Smooth muscle cell (in vitro differentiated cells): ENCODE measurements at regions not wholly inside any gene's neighbourhood (a gene's known extent, or its start where the extent isn't known, plus 50 kb on each side); places are given as distances from the start of the nearest gene placed in this dataset.

ENCODE experiments used
- DNase-seq: peaks from one replicate; lab custom pipeline; 2025; ENCODE audit not compliant: unreplicated experiment; lab: John Stamatoyannopoulos, UW
- H2AFZ ChIP-seq: fragments of 200-600 bp; sonication (generic); 2 replicates; pipeline ENCODE4 v1.6.0; 2016; ENCODE audit warnings: antibody characterized with exemption, low read depth, mild to moderate bottlenecking
- H3F3A ChIP-seq: fragments of 200-600 bp; sonication (generic); 2 replicates; pipeline ENCODE4 v1.6.0; 2017; ENCODE audit warnings: antibody characterized with exemption, low read depth
- H3K27ac ChIP-seq: fragments of 200-600 bp; sonication (generic); 2 replicates; pipeline ENCODE4 v1.5.1; 2016; ENCODE audit warnings: low read depth, mild to moderate bottlenecking
- H3K27me3 ChIP-seq: fragments of 200-600 bp; sonication (generic); 2 replicates; pipeline ENCODE4 v1.6.1; 2016; ENCODE audit warnings: low read depth, mild to moderate bottlenecking
- H3K36me3 ChIP-seq: fragments of 200-600 bp; sonication (generic); 2 replicates; pipeline ENCODE4 v1.5.1; 2016; ENCODE audit warnings: low read depth
- H3K4me1 ChIP-seq: fragments of 200-600 bp; sonication (generic); 2 replicates; pipeline ENCODE4 v1.5.1; 2016; ENCODE audit warnings: low read depth
- H3K4me2 ChIP-seq: fragments of 200-600 bp; sonication (generic); 2 replicates; pipeline ENCODE4 v1.6.0; 2016; ENCODE audit warnings: mild to moderate bottlenecking
- H3K4me3 ChIP-seq: fragments of 200-600 bp; sonication (generic); 2 replicates; pipeline ENCODE4 v1.5.1; 2016; ENCODE audit warnings: mild to moderate bottlenecking
- H3K79me2 ChIP-seq: fragments of 200-600 bp; sonication (generic); 2 replicates; pipeline ENCODE4 v1.6.0; 2016; ENCODE audit warnings: low read depth, mild to moderate bottlenecking
- H3K9ac ChIP-seq: fragments of 200-600 bp; sonication (generic); 2 replicates; pipeline ENCODE4 v1.6.0; 2016; ENCODE audit warnings: low read depth
- H3K9me3 ChIP-seq: fragments of 200-600 bp; sonication (generic); replicated peaks from 2 replicates; pipeline ENCODE4 v1.5.1; 2016; ENCODE audit warnings: low read depth
- H4K20me1 ChIP-seq: fragments of 200-600 bp; sonication (generic); 2 replicates; pipeline ENCODE4 v1.6.0; 2016; ENCODE audit warnings: low read depth
- WGBS: methylation state at CpG from one replicate; pipeline ENCODE4 v1.1.7; 2016; ENCODE audit warnings: low lambda C conversion rate; 5-methylcytosine and 5-hydroxymethylcytosine counted together
- TF ChIP-seq, protein P1 (sequence below): fragments of 200-600 bp; sonication (generic); IDR thresholded peaks from 2 replicates; pipeline ENCODE4 v1.5.1; 2017; ENCODE audit warnings: borderline replicate concordance, mild to moderate bottlenecking, antibody characterized with exemption; ENCODE audit not compliant: insufficient read depth, poor library complexity, severe bottlenecking

DNA sequence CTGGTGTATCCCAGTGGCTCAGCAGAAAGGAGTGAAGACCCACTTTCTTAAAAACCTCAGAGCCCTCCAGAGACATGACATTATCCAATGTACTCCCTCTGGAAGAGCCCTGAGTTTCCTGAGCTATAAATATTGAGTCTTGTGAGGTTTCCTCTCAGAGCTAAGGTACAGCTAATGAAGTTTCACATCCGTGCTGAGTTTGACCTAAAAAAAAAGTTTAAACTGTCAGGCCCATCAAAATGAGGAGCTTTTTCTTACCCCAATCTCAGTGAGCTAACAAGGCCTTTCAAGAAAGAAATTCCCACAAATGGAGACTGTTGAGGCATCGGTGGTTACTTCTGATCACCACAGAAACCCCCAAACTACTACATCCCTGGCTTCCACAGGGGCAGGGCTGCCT is 65.4 kb upstream of the ST8SIA3 start:
- Histone ChIP-seq H3K79me2 (no peaks in the 10 kb centered on the region), H3F3A (no peaks in the 10 kb centered on the region), H4K20me1 (no peaks in the 10 kb centered on the region), H3K4me1 (no peaks in the 10 kb centered on the region), H2AFZ (no peak overlapping the region), H3K27ac (no peak overlapping the region), H3K36me3 (no peaks in the 10 kb centered on the region), H3K27me3 (no peaks in the 10 kb centered on the region), H3K9me3 (no peaks in the 10 kb centered on the region), H3K4me3 (no peak overlapping the region), H3K9ac (no peak overlapping the region), H3K4me2 (no peak overlapping the region)
- TF ChIP-seq, protein P1, sequence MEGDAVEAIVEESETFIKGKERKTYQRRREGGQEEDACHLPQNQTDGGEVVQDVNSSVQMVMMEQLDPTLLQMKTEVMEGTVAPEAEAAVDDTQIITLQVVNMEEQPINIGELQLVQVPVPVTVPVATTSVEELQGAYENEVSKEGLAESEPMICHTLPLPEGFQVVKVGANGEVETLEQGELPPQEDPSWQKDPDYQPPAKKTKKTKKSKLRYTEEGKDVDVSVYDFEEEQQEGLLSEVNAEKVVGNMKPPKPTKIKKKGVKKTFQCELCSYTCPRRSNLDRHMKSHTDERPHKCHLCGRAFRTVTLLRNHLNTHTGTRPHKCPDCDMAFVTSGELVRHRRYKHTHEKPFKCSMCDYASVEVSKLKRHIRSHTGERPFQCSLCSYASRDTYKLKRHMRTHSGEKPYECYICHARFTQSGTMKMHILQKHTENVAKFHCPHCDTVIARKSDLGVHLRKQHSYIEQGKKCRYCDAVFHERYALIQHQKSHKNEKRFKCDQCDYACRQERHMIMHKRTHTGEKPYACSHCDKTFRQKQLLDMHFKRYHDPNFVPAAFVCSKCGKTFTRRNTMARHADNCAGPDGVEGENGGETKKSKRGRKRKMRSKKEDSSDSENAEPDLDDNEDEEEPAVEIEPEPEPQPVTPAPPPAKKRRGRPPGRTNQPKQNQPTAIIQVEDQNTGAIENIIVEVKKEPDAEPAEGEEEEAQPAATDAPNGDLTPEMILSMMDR, result no peak
- 83% methylated on average over 2 of the region's 2 CpGs for WGBS
- DNase-seq, result no peak

DNA sequence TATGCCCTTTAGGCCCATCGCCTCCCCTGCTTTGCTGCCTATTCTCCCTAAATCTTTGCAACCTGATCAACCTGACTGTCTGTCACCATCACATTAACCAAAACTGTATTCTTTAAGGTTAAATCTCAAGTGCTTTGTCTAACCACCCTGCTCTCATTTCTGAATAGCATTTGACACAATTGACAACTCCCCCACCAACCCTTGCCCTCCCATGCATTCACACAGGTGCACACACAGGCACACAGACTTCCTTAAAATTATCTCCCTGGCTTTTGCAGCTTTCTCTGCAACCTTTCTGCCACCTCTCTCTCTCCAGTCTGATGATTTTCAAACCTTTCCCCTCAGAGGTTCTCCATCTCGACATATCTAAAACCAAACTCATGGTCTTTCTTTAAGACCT is 64.6 kb upstream of the ST8SIA3 start:
- TF ChIP-seq, protein P1, result no peak
- H3K27me3 ChIP-seq, result no peaks in the 10 kb centered on the region

GRCh38 chr18:57294547-57294946 is 57.8 kb upstream of the ST8SIA3 start:
- Histone ChIP-seq H3K27me3 (no peaks in the 10 kb centered on the region), H3K4me2 (no peak overlapping the region), H3K4me3 (no peak overlapping the region), H3K79me2 (no peaks in the 10 kb centered on the region), H3K9ac (no peak overlapping the region), H3K9me3 (no peaks in the 10 kb centered on the region), H3F3A (no peaks in the 10 kb centered on the region), H3K4me1 (no peaks in the 10 kb centered on the region), H3K36me3 (no peaks in the 10 kb centered on the region), H2AFZ (no peak overlapping the region), H4K20me1 (no peaks in the 10 kb centered on the region), H3K27ac (no peak overlapping the region)
- no peak for DNase-seq
- TF ChIP-seq, protein P1, result no peak
- 76% methylated on average over 2 of the region's 2 CpGs for WGBS

More for the DNA sequence above, 64.6 kb upstream of the ST8SIA3 start:
- H3K9me3 ChIP-seq, result no peaks in the 10 kb centered on the region
- H3K79me2 ChIP-seq, result no peaks in the 10 kb centered on the region
- no peak overlapping the region for H3K4me2 ChIP-seq
- no peak overlapping the region for H3K9ac ChIP-seq
- no peaks in the 10 kb centered on the region for H4K20me1 ChIP-seq
- 92% methylated on average over 2 of the region's 2 CpGs for WGBS
- no peak overlapping the region for H2AFZ ChIP-seq
- no peaks in the 10 kb centered on the region for H3K36me3 ChIP-seq
- H3K4me3 ChIP-seq, result no peak overlapping the region
- no peaks in the 10 kb centered on the region for H3K4me1 ChIP-seq
- no peak overlapping the region for H3K27ac ChIP-seq
- no peak for DNase-seq
- no peaks in the 10 kb centered on the region for H3F3A ChIP-seq

GRCh38 chr18:57296336-57296735 is 56.0 kb upstream of the ST8SIA3 start:
- no peaks in the 10 kb centered on the region for H3K4me1 ChIP-seq
- H2AFZ ChIP-seq, result no peak overlapping the region
- no peaks in the 10 kb centered on the region for H3K9me3 ChIP-seq
- H3K4me2 ChIP-seq, result no peak overlapping the region
- no peaks in the 10 kb centered on the region for H4K20me1 ChIP-seq
- DNase-seq, result no peak
- no peaks in the 10 kb centered on the region for H3K79me2 ChIP-seq
- H3K36me3 ChIP-seq, result no peaks in the 10 kb centered on the region
- H3F3A ChIP-seq, result no peaks in the 10 kb centered on the region
- no peak overlapping the region for H3K4me3 ChIP-seq
- H3K27me3 ChIP-seq, result peaks cover under 1% of the 10 kb centered on the region
- no peak overlapping the region for H3K27ac ChIP-seq
- TF ChIP-seq, protein P1, result no peak
- H3K9ac ChIP-seq, result no peak overlapping the region
